ENCODE measurements at regions not wholly inside any gene's neighbourhood (a gene's known extent, or its start where the extent isn't known, plus 50 kb on each side); places are given as distances from the start of the nearest gene placed in this dataset.

DNA sequence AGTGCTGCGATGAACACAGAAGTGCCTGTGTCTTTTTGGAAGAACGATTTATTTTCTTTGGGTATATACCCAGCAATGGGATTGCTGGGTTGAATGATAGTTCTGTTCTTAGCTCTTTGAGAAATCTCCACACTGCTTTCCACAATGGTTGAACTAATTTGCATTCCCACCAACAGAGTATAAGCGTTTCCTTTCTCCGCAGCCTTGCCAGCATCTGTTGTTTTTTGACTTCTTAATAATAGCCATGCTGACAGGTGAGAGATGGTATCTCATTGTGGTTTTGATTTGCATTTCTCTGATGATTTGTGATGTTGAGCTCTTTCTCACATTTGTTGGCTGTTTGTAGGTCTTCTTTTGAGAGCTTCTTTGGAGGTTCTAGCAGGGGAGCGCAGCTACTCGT, 134.6 kb downstream of the TENT4A start:
- Mint-ChIP-seq H3K27ac (no peak overlapping the region), H3K4me1 (peaks cover 4% of the 10 kb centered on the region), H3K9me3 (peaks cover under 1% of the 10 kb centered on the region), H3K36me3 (no peaks in the 10 kb centered on the region), H3K4me3 (no peak overlapping the region), H3K27me3 (no peaks in the 10 kb centered on the region)
- no peak for DNase-seq

DNA sequence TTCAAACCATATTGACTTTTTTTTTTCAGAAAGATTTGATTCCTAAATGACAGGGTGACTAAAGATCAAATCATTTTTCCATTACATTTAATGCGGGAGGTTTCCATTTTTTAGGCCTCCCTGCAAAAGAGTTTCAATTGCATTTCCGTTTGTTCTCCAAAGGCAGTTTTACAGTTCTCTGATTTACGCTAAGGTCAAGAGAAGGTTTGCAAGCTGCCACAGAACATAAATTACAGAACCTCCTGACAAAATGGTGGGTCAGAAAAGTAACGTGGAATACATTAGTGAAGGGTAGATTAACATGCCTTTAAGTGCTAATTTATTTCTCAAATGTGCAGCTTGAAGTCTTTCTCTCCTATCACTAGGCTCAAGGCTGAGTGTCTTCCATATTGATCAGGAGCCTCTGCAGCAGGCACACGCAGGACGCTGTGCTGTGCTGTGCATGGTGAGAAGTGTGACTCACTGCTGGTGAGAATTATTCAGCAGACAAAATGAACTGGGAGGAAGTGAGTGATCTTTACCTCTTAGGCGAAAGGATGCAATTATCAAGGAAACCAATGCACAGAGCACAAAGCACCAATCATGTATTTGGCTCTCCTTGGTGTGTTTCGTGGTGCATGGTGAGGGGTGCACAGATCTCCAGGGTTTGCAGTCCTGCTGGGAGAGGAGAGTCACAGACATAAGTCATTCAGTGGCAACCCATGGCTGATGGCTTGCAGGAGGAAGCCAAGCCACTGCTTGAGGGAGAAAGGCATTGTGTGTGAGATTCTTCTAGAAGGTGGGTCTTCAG, 136.3 kb downstream of the TENT4A start:
- peaks cover 4% of the 10 kb centered on the region for H3K4me1 Mint-ChIP-seq
- H3K27ac Mint-ChIP-seq = no peak overlapping the region
- no peak overlapping the region for H3K4me3 Mint-ChIP-seq
- H3K9me3 Mint-ChIP-seq = peaks cover 6% of the 10 kb centered on the region
- no peaks in the 10 kb centered on the region for H3K27me3 Mint-ChIP-seq
- H3K36me3 Mint-ChIP-seq = no peaks in the 10 kb centered on the region
- no peak for DNase-seq

DNA sequence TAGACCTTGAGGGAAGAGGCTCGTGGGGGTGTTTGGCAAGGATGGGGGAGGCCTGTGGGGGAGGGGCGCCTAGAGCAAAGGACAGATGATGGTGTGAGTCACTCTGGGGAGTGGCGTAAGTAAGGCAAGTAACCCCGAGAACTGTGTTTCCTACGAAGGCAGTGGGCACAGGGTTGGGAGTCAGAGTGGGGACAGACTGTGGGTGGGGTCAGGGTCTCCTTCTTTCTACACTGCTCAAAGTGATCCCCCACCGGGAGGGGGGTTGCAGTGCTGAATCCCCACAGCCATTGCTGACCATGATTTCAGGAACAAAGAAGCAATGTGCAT, 136.8 kb downstream of the TENT4A start:
- no peak for DNase-seq
- Mint-ChIP-seq H3K4me3 (no peak overlapping the region), H3K27me3 (no peaks in the 10 kb centered on the region), H3K36me3 (no peaks in the 10 kb centered on the region), H3K9me3 (peaks cover 6% of the 10 kb centered on the region), H3K4me1 (peaks cover 4% of the 10 kb centered on the region), H3K27ac (no peak overlapping the region)

DNA sequence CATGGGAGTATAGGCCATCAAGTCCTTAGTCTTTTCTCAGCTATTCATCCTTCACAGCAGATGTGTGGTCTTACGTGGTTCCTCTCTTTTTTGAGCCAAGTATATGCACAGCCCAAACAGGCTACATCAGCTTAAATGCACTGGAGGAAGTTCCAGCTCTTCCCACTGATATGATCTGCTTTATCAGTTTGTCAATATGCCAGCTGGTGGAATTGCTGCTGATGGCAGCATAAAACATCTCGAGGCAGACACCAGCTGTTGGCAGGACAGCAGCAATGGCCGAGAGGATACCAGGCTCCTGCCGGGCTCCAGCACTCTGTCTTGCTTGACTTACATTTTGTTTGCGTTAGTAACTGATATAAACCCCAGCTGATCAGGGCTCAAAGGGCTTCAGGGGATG, 143.4 kb downstream of the TENT4A start:
- Mint-ChIP-seq H3K27ac (no peak overlapping the region), H3K9me3 (peaks cover 6% of the 10 kb centered on the region), H3K36me3 (no peaks in the 10 kb centered on the region), H3K4me1 (no peaks in the 10 kb centered on the region), H3K4me3 (no peak overlapping the region), H3K27me3 (no peaks in the 10 kb centered on the region)
- no peak for DNase-seq

DNA sequence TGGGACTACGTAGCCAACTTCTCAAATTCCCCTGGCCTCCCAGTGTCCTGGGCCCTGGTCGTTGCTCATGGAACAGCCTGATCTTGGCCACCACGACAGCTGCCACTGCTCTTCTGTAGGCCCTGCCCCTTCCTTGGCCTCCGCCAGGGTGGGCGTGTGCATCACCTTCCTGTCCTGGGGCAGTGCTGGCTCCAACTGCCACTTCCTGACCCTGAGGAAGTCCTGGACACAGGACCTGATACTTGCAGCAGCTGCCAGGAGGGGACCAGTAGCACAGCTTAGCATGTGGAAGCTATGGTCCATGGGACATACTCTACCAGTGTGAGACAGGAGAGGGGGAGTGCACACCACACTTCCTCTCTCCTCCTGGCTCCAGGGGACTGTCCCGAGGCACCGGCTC, 145.2 kb downstream of the TENT4A start:
- Mint-ChIP-seq H3K27ac (no peak overlapping the region), H3K36me3 (no peaks in the 10 kb centered on the region), H3K4me1 (no peaks in the 10 kb centered on the region), H3K9me3 (peaks cover 5% of the 10 kb centered on the region), H3K27me3 (no peaks in the 10 kb centered on the region), H3K4me3 (no peak overlapping the region)
- no peak for DNase-seq

DNA sequence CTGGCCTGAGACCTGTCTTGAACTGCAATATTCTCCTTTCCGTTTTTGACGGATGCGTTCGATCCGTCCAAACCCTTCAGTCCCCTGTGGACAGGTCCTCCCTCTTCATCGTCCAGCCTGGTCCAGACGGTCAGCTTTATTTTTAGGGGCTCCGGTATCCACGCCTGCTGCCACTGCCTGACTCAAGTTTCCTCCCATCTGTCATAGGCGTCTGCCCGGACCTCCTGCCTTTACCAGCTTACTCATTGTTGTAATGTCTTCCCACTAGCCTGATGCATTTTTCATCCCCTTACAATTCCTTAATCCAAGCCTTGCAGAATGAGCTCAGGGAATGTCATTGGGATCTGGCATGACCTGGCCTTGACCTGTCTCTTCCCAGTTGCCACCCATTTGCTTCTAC, 145.8 kb downstream of the TENT4A start:
- H3K27ac Mint-ChIP-seq = no peak overlapping the region
- H3K9me3 Mint-ChIP-seq = peaks cover 3% of the 10 kb centered on the region
- no peak for DNase-seq
- H3K36me3 Mint-ChIP-seq = no peaks in the 10 kb centered on the region
- H3K27me3 Mint-ChIP-seq = no peaks in the 10 kb centered on the region
- H3K4me3 Mint-ChIP-seq = no peak overlapping the region
- H3K4me1 Mint-ChIP-seq = no peaks in the 10 kb centered on the region

DNA sequence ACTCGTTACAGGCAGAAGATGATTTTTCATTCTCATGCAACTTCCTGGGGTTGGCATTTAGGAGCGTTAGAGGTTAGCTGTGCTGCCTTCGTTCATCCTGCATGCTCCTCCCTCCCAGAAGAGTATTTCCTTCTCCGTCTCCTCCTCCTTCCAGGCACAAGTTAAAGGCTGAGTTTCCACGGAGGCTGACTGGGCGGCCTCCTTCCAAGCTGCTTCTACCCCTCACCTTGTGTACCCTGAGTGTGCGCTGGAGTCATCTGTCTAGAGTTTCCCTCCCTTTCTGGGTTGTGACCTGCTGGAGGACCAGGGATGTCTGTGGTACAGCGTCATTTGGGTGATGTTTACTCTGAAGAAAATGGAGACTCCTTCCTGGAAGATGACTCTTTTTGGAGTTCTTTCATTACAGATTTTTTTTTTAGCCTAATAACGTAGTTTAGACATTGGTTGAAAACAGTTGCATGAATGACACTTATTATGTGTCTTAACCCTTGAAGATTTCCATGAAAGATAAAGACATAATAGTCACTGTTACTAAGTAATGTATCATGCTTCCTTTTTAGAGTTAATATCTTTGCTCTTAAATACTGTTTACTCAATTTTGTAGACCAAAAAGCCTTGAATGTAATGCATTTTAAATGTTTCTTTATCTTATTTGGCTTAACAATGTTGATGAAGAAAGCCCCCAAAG, 146.9 kb downstream of the TENT4A start:
- no peak for DNase-seq
- Mint-ChIP-seq H3K4me1 (no peaks in the 10 kb centered on the region), H3K27me3 (no peaks in the 10 kb centered on the region), H3K27ac (no peak overlapping the region), H3K4me3 (no peak overlapping the region), H3K36me3 (no peaks in the 10 kb centered on the region), H3K9me3 (peaks cover 2% of the 10 kb centered on the region)

DNA sequence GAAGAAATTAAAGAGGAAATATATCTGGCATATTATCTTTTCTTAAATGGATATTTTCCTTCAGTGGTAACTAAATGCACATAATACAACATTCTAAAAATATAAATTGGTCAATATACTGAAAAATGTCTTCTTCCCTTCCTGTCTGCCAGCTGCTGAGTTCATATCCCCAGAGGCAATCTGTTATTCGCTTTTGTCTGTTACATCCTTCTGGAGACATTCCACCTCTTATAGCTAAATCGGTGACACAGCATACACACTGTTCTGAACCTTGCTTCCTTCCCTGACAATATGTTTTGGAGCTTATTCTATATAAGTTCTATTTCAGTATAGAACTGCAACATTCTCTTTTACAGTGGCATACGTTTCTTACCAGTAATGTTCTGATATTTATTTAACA, 147.8 kb downstream of the TENT4A start:
- Mint-ChIP-seq H3K36me3 (no peaks in the 10 kb centered on the region), H3K4me1 (no peaks in the 10 kb centered on the region), H3K9me3 (peaks cover 2% of the 10 kb centered on the region), H3K27me3 (no peaks in the 10 kb centered on the region), H3K4me3 (no peak overlapping the region), H3K27ac (no peak overlapping the region)
- no peak for DNase-seq

DNA sequence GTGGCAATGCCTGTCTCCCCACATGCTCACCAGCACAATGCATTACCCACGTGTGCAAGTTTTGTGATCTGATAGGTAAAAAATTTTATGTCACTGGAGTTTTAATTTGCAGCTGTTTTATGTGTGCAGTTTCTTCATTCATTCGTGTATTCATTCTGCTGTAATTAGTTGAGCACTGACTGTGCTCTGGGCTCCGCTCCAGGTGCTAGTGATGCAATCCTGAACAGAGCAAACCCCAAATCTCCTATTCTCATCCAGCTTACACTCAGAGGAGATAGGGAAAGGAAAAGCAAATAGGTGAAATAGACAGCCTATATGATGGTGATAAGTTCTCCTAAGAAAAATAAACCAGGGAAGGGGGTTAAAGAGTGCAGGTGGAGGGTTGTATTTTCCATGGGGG, 148.4 kb downstream of the TENT4A start:
- Mint-ChIP-seq H3K27ac (no peak overlapping the region), H3K36me3 (no peaks in the 10 kb centered on the region), H3K27me3 (no peaks in the 10 kb centered on the region), H3K4me3 (no peak overlapping the region), H3K9me3 (peaks cover 2% of the 10 kb centered on the region), H3K4me1 (no peaks in the 10 kb centered on the region)
- no peak for DNase-seq

DNA sequence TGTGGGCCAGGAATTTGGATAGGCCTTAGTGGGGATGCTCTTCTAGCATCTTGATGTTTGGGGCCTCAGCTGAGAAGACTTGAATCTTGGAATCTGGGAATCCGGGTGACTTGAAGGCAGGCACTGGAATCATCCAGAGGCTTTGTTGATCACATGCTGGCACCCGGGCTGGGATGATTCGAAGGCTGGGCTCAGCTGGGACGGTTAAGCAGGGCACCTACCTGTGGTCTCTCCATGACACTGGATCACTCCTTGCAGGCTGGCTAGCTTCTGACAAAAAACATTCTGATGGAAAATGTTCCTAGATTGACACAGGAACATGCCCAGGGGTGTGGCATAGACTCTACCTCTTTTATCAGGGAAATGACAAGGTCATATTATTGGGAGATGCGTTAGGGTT, 149.1 kb downstream of the TENT4A start:
- Mint-ChIP-seq H3K27ac (no peak overlapping the region), H3K27me3 (no peaks in the 10 kb centered on the region), H3K36me3 (no peaks in the 10 kb centered on the region), H3K9me3 (peaks cover 2% of the 10 kb centered on the region), H3K4me3 (no peak overlapping the region), H3K4me1 (no peaks in the 10 kb centered on the region)
- DNase-seq = no peak

DNA sequence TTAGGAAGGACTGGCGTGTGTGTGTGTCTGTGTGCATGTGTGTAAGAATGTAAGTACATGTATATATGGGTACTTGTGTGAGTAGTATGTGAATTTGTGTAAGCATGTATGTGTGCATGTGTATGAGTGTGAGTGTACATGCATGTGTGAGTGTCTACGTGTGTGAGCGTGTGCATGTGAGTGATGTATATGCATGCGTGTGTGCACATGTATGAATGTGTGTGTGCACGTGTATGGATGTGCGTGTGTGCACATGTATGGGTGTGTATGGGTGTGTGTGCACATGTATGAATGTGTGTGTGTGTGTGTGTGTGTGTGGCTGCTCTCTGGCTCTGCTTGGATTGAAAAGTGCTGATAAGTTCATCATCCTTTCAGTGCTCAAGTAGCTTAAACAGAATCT, 154.5 kb downstream of the TENT4A start:
- Mint-ChIP-seq H3K27ac (no peak overlapping the region), H3K27me3 (no peaks in the 10 kb centered on the region)

DNA sequence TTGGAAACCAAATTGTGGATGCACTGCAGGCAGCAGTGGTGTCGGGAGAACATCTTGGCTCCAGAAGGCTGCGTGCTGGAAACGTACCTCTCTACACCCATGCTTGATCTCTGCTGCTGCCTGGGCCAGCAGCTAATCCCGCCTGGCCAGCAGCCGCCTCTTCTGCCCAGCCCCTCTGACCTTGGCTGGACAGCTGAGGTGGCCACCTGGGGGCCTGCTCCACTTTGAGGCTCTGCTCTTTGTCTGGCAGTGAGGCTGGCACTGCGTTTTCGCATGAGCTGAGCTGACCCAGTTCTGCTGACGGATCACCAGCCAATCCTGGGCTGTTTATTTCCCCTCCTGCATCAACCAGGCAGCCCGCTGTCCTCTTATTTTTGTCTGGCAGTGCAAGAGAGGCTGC, 154.9 kb downstream of the TENT4A start:
- H3K4me1 Mint-ChIP-seq = no peaks in the 10 kb centered on the region
- no peak overlapping the region for H3K4me3 Mint-ChIP-seq
- no peaks in the 10 kb centered on the region for H3K9me3 Mint-ChIP-seq
- no peak overlapping the region for H3K27ac Mint-ChIP-seq
- H3K36me3 Mint-ChIP-seq = no peaks in the 10 kb centered on the region
- no peak for DNase-seq
- H3K27me3 Mint-ChIP-seq = no peaks in the 10 kb centered on the region

More for the DNA sequence above, 154.5 kb downstream of the TENT4A start:
- DNase-seq = no peak
- H3K9me3 Mint-ChIP-seq = no peaks in the 10 kb centered on the region
- no peak overlapping the region for H3K4me3 Mint-ChIP-seq
- H3K4me1 Mint-ChIP-seq = no peaks in the 10 kb centered on the region
- no peaks in the 10 kb centered on the region for H3K36me3 Mint-ChIP-seq

DNA sequence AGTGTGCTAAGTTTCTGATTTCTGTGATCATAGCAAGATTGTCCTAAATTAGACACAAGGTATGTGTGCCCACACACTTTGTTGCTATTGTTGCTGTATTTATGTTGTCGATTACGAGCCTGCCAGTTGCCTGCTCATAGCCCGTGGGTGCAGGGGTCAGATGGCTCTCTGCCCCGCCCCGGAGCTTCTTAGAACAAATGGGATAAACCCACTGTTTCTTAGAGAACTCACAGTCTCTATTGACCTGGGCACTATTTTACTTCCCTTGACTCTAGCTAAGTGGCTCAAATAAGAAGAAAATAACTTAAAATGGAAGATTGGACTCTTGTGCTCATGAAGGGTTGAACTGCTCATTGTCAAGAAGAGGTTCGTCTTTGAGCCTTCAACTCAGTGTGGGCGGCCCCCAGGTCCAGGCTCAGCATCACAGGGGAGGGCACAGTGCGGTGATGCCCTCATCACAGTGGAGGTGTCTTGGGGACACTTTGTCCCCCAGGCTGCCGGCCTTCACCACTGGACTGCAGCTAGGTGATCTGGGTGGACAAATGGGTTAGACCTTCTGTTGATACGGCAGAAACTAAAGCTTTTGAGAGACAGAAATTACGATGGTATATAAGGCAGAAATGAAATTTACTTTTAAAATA, 155.5 kb downstream of the TENT4A start:
- H3K4me3 Mint-ChIP-seq = no peak overlapping the region
- H3K36me3 Mint-ChIP-seq = no peaks in the 10 kb centered on the region
- no peak for DNase-seq
- no peaks in the 10 kb centered on the region for H3K9me3 Mint-ChIP-seq
- no peak overlapping the region for H3K27ac Mint-ChIP-seq
- H3K27me3 Mint-ChIP-seq = no peaks in the 10 kb centered on the region
- no peaks in the 10 kb centered on the region for H3K4me1 Mint-ChIP-seq

DNA sequence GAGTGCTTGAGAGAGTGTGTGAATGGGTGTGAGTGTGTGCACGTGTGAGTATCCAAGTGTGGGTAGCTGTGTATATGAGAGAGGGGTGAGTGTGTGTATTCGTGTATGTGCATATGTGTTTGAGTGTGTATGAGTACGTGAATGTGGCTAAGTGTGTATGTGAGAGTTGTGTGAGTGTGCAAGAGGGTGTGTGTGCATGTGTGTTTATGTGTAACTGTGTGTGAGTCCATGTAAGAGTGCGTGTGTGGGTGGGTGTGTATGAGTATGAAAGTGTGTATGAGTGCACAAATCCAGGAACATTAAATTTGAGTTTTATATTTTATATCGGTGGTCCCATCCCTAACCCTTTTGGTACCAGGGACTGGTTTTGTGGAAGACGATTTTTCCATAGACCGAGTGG, 156.4 kb downstream of the TENT4A start:
- H3K4me3 Mint-ChIP-seq = no peak overlapping the region

DNA sequence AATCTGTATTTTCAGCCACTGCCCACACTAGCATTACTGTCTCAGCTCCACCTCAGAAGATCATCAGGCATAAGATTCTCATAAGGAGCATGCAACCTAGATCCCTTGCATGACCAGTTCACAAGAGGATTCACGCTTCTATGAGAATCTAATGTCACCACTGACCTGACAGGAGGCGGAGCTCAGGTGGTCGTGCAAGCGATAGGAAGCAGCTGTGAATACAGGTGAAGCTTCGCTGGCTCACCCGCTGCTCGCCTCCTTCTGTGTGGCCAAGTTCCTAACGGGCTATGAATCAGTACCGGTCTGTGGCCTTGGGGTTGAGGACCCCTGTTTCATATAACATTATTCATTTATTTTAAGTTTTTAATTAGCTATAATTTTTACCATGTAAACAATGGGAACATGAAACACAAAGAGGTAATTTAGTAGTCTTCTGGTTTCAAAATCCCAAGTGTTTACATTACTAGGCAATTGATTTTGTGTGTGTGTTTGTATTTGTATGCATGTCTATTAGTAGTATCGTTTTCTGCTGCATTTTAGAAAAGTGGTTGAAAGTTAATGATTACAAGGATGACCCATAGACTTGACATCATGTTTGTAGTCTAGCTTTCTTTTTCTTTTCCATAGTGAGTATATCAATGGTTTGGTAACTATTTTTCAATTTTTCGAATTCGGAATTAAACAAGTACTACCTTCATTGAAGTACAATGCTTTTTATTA, 159.4 kb downstream of the TENT4A start:
- Mint-ChIP-seq H3K9me3 (no peaks in the 10 kb centered on the region), H3K27ac (no peak overlapping the region), H3K4me3 (no peak overlapping the region), H3K4me1 (no peaks in the 10 kb centered on the region), H3K36me3 (no peaks in the 10 kb centered on the region), H3K27me3 (no peaks in the 10 kb centered on the region)
- no peak for DNase-seq

More for the DNA sequence above, 156.4 kb downstream of the TENT4A start:
- Mint-ChIP-seq H3K36me3 (no peaks in the 10 kb centered on the region), H3K9me3 (no peaks in the 10 kb centered on the region), H3K27me3 (no peaks in the 10 kb centered on the region), H3K27ac (no peak overlapping the region), H3K4me1 (no peaks in the 10 kb centered on the region)
- no peak for DNase-seq

Measured in activated naive CD8-positive, alpha-beta T cell treated with anti-CD3 and anti-CD28 coated beads for 36 hours (primary cell).